ENCODE measurements at regions not wholly inside any gene's neighbourhood (a gene's known extent, or its start where the extent isn't known, plus 50 kb on each side); places are given as distances from the start of the nearest gene placed in this dataset.

- Histone ChIP-seq H3K9ac (ENCODE audit: low read depth in 1 of 3, low read length in 3 of 3) (no peak overlapping the region), H3K27me3 (ENCODE audit: control insufficient read depth in 3 of 3, insufficient read depth in 3 of 3, low read length in 3 of 3) (no peaks in the 10 kb centered on the region), H3K4me3 (ENCODE audit: low read length in 3 of 3) (no peak overlapping the region), H3K4me1 (ENCODE audit: control insufficient read depth in 3 of 3, insufficient read depth in 3 of 3, low read length in 3 of 3) (no peaks in the 10 kb centered on the region), H3K36me3 (ENCODE audit: control insufficient read depth in 3 of 3, insufficient read depth in 3 of 3, low read length in 3 of 3) (no peaks in the 10 kb centered on the region), H3K27ac (ENCODE audit: low read depth, low read length) (no peak overlapping the region), H3K9me3 (ENCODE audit: control insufficient read depth in 3 of 3, low read length in 3 of 3) (peaks cover 0 to 8% (median 4%) of the 10 kb centered on the region in 3 donors)
Observed at GRCh38 chr2:118521960-118522359, 325.5 kb downstream of the EN1 start.

GRCh38 chr2:118521272-118521671 lies 326.2 kb downstream of the EN1 start:
- Histone ChIP-seq H3K9me3 (ENCODE audit: control insufficient read depth in 3 of 3, low read length in 3 of 3) (peaks cover 0 to 8% (median 4%) of the 10 kb centered on the region in 3 donors), H3K27me3 (ENCODE audit: control insufficient read depth in 3 of 3, insufficient read depth in 3 of 3, low read length in 3 of 3) (no peaks in the 10 kb centered on the region), H3K36me3 (ENCODE audit: control insufficient read depth in 3 of 3, insufficient read depth in 3 of 3, low read length in 3 of 3) (no peaks in the 10 kb centered on the region), H3K4me1 (ENCODE audit: control insufficient read depth in 3 of 3, insufficient read depth in 3 of 3, low read length in 3 of 3) (no peaks in the 10 kb centered on the region), H3K9ac (ENCODE audit: low read depth in 1 of 3, low read length in 3 of 3) (no peak overlapping the region), H3K4me3 (ENCODE audit: low read length in 3 of 3) (no peak overlapping the region), H3K27ac (ENCODE audit: low read depth, low read length) (no peak overlapping the region)

- Histone ChIP-seq H3K9me3 (ENCODE audit: control insufficient read depth in 3 of 3, low read length in 3 of 3) (peaks cover 0 to 8% (median 4%) of the 10 kb centered on the region in 3 donors), H3K27ac (ENCODE audit: low read depth, low read length) (no peak overlapping the region), H3K4me1 (ENCODE audit: control insufficient read depth in 3 of 3, insufficient read depth in 3 of 3, low read length in 3 of 3) (no peaks in the 10 kb centered on the region), H3K27me3 (ENCODE audit: control insufficient read depth in 3 of 3, insufficient read depth in 3 of 3, low read length in 3 of 3) (no peaks in the 10 kb centered on the region), H3K36me3 (ENCODE audit: control insufficient read depth in 3 of 3, insufficient read depth in 3 of 3, low read length in 3 of 3) (no peaks in the 10 kb centered on the region), H3K4me3 (ENCODE audit: low read length in 3 of 3) (no peak overlapping the region), H3K9ac (ENCODE audit: low read depth in 1 of 3, low read length in 3 of 3) (no peak overlapping the region)
Observed at GRCh38 chr2:118520246-118520645, 327.2 kb downstream of the EN1 start.

- Histone ChIP-seq H3K9me3 (ENCODE audit: control insufficient read depth in 3 of 3, low read length in 3 of 3) (peaks cover 0 to 8% (median 4%) of the 10 kb centered on the region in 3 donors), H3K4me3 (ENCODE audit: low read length in 3 of 3) (no peak overlapping the region), H3K9ac (ENCODE audit: low read depth in 1 of 3, low read length in 3 of 3) (no peak overlapping the region), H3K4me1 (ENCODE audit: control insufficient read depth in 3 of 3, insufficient read depth in 3 of 3, low read length in 3 of 3) (no peaks in the 10 kb centered on the region), H3K27me3 (ENCODE audit: control insufficient read depth in 3 of 3, insufficient read depth in 3 of 3, low read length in 3 of 3) (no peaks in the 10 kb centered on the region), H3K27ac (ENCODE audit: low read depth, low read length) (no peak overlapping the region), H3K36me3 (ENCODE audit: control insufficient read depth in 3 of 3, insufficient read depth in 3 of 3, low read length in 3 of 3) (no peaks in the 10 kb centered on the region)
Observed at GRCh38 chr2:118519511-118519910, 327.9 kb downstream of the EN1 start.

- no peaks in the 10 kb centered on the region for H3K27me3 ChIP-seq (ENCODE audit: control insufficient read depth in 3 of 3, insufficient read depth in 3 of 3, low read length in 3 of 3)
- H3K36me3 ChIP-seq (ENCODE audit: control insufficient read depth in 3 of 3, insufficient read depth in 3 of 3, low read length in 3 of 3) = no peaks in the 10 kb centered on the region
- H3K9ac ChIP-seq (ENCODE audit: low read depth in 1 of 3, low read length in 3 of 3) = no peak overlapping the region
- no peak overlapping the region for H3K4me3 ChIP-seq (ENCODE audit: low read length in 3 of 3)
- H3K4me1 ChIP-seq (ENCODE audit: control insufficient read depth in 3 of 3, insufficient read depth in 3 of 3, low read length in 3 of 3) = no peaks in the 10 kb centered on the region
- no peak overlapping the region for H3K27ac ChIP-seq (ENCODE audit: low read depth, low read length)
- no peaks in the 10 kb centered on the region for H3K9me3 ChIP-seq (ENCODE audit: control insufficient read depth in 3 of 3, low read length in 3 of 3)
Observed at GRCh38 chr2:118510807-118511206, 336.6 kb downstream of the EN1 start.

- Histone ChIP-seq H3K9ac (ENCODE audit: low read depth in 1 of 3, low read length in 3 of 3) (no peak overlapping the region), H3K4me1 (ENCODE audit: control insufficient read depth in 3 of 3, insufficient read depth in 3 of 3, low read length in 3 of 3) (no peaks in the 10 kb centered on the region), H3K4me3 (ENCODE audit: low read length in 3 of 3) (no peak overlapping the region), H3K36me3 (ENCODE audit: control insufficient read depth in 3 of 3, insufficient read depth in 3 of 3, low read length in 3 of 3) (no peaks in the 10 kb centered on the region), H3K27me3 (ENCODE audit: control insufficient read depth in 3 of 3, insufficient read depth in 3 of 3, low read length in 3 of 3) (no peaks in the 10 kb centered on the region), H3K9me3 (ENCODE audit: control insufficient read depth in 3 of 3, low read length in 3 of 3) (no peaks in the 10 kb centered on the region), H3K27ac (ENCODE audit: low read depth, low read length) (no peak overlapping the region)
Observed at GRCh38 chr2:118509319-118510004, 338.0 kb downstream of the EN1 start.

GRCh38 chr2:118508282-118508681 lies 339.2 kb downstream of the EN1 start:
- H3K36me3 ChIP-seq (ENCODE audit: control insufficient read depth in 3 of 3, insufficient read depth in 3 of 3, low read length in 3 of 3) = no peaks in the 10 kb centered on the region
- no peak overlapping the region for H3K4me3 ChIP-seq (ENCODE audit: low read length in 3 of 3)
- H3K9me3 ChIP-seq (ENCODE audit: control insufficient read depth in 3 of 3, low read length in 3 of 3) = no peaks in the 10 kb centered on the region
- H3K27me3 ChIP-seq (ENCODE audit: control insufficient read depth in 3 of 3, insufficient read depth in 3 of 3, low read length in 3 of 3) = no peaks in the 10 kb centered on the region
- H3K9ac ChIP-seq (ENCODE audit: low read depth in 1 of 3, low read length in 3 of 3) = no peak overlapping the region
- no peak overlapping the region for H3K27ac ChIP-seq (ENCODE audit: low read depth, low read length)
- no peaks in the 10 kb centered on the region for H3K4me1 ChIP-seq (ENCODE audit: control insufficient read depth in 3 of 3, insufficient read depth in 3 of 3, low read length in 3 of 3)

GRCh38 chr2:118505436-118505835 lies 342.0 kb downstream of the EN1 start:
- peaks cover 0 to 3% (median 0%) of the 10 kb centered on the region in 3 donors for H3K27me3 ChIP-seq (ENCODE audit: control insufficient read depth in 3 of 3, insufficient read depth in 3 of 3, low read length in 3 of 3)
- H3K4me3 ChIP-seq (ENCODE audit: low read length in 3 of 3) = no peak overlapping the region
- H3K27ac ChIP-seq (ENCODE audit: low read depth, low read length) = no peak overlapping the region
- H3K4me1 ChIP-seq (ENCODE audit: control insufficient read depth in 3 of 3, insufficient read depth in 3 of 3, low read length in 3 of 3) = no peaks in the 10 kb centered on the region
- no peak overlapping the region for H3K9ac ChIP-seq (ENCODE audit: low read depth in 1 of 3, low read length in 3 of 3)
- H3K9me3 ChIP-seq (ENCODE audit: control insufficient read depth in 3 of 3, low read length in 3 of 3) = no peaks in the 10 kb centered on the region
- H3K36me3 ChIP-seq (ENCODE audit: control insufficient read depth in 3 of 3, insufficient read depth in 3 of 3, low read length in 3 of 3) = no peaks in the 10 kb centered on the region

GRCh38 chr2:118502106-118502505 lies 345.3 kb downstream of the EN1 start:
- H3K27me3 ChIP-seq (ENCODE audit: control insufficient read depth in 3 of 3, insufficient read depth in 3 of 3, low read length in 3 of 3) = peaks cover 0 to 3% (median 0%) of the 10 kb centered on the region in 3 donors
- H3K9me3 ChIP-seq (ENCODE audit: control insufficient read depth in 3 of 3, low read length in 3 of 3) = no peaks in the 10 kb centered on the region
- H3K4me1 ChIP-seq (ENCODE audit: control insufficient read depth in 3 of 3, insufficient read depth in 3 of 3, low read length in 3 of 3) = no peaks in the 10 kb centered on the region
- no peak overlapping the region for H3K9ac ChIP-seq (ENCODE audit: low read depth in 1 of 3, low read length in 3 of 3)
- H3K4me3 ChIP-seq (ENCODE audit: low read length in 3 of 3) = no peak overlapping the region
- no peak overlapping the region for H3K27ac ChIP-seq (ENCODE audit: low read depth, low read length)
- H3K36me3 ChIP-seq (ENCODE audit: control insufficient read depth in 3 of 3, insufficient read depth in 3 of 3, low read length in 3 of 3) = no peaks in the 10 kb centered on the region

GRCh38 chr2:118498943-118499342 lies 348.5 kb downstream of the EN1 start:
- Histone ChIP-seq H3K27ac (ENCODE audit: low read depth, low read length) (no peak overlapping the region), H3K4me1 (ENCODE audit: control insufficient read depth in 3 of 3, insufficient read depth in 3 of 3, low read length in 3 of 3) (no peaks in the 10 kb centered on the region), H3K27me3 (ENCODE audit: control insufficient read depth in 3 of 3, insufficient read depth in 3 of 3, low read length in 3 of 3) (peaks cover 0 to 3% (median 0%) of the 10 kb centered on the region in 3 donors), H3K36me3 (ENCODE audit: control insufficient read depth in 3 of 3, insufficient read depth in 3 of 3, low read length in 3 of 3) (no peaks in the 10 kb centered on the region), H3K9me3 (ENCODE audit: control insufficient read depth in 3 of 3, low read length in 3 of 3) (no peaks in the 10 kb centered on the region), H3K4me3 (ENCODE audit: low read length in 3 of 3) (no peak overlapping the region), H3K9ac (ENCODE audit: low read depth in 1 of 3, low read length in 3 of 3) (no peak overlapping the region)

Data from skeletal muscle tissue (tissue), 3 donors.